K562 (cell line): ENCODE measurements at regions not wholly inside any gene's neighbourhood (a gene's known extent, or its start where the extent isn't known, plus 50 kb on each side); places are given as distances from the start of the nearest gene placed in this dataset.

Experiments
- ATAC-seq: fragments of 200-7000 bp; cut with Tn5 transposase; 3 replicates; pipeline ENCODE4 v1.9.1; 2020; ENCODE audit warnings: moderate library complexity
- BruUV-seq: library from RNA; stranded (reverse); fragments of 400-500 nt; replicated peaks from 2 replicates; lab custom pipeline; 2021; lab: Mats Ljungman, UMichigan
- CTCF ChIA-PET: fragments of 300-600 bp; formaldehyde crosslinking; extraction: SDS; loops from one replicate; lab custom pipeline; 2021; ENCODE audit warnings: low intra/inter-chr PET ratio; lab: Yijun Ruan, JAX
- POLR2A ChIA-PET: fragments of 300-600, 350-650 bp; sonication (Branson Sonifier 250); formaldehyde crosslinking; extraction: SDS; loops from one replicate; lab custom pipeline; 2021; ENCODE audit warnings: antibody characterized with exemption, inconsistent platforms; lab: Yijun Ruan, JAX
- DNase-seq, 4 experiments: peaks; one replicate each; pipeline versions ENCODE4 v3.0.0 to v3.0.0-alpha.2; 2011 to 2018; ENCODE audit warnings: low spot score in 3 of 4, mixed read lengths in 3 of 4; ENCODE audit errors: extremely low read depth in 1 of 4
- FAIRE-seq: peaks from 2 replicates; lab custom pipeline; 2011; peaks lifted over from hg19 to GRCh38; lab: Jason Lieb, UNC
- H2AFZ ChIP-seq: 2 replicates; pipeline ENCODE4 v1.6.0; 2011; ENCODE audit warnings: low read depth, low read length, control low read depth, inconsistent platforms
- H3K27ac ChIP-seq: fragments of 200-600 bp; 3 replicates; pipeline ENCODE4 v1.8.0; 2011; ENCODE audit warnings: low read depth, mild to moderate bottlenecking, control low read depth, inconsistent platforms, low read length, moderate library complexity, mixed read lengths; ENCODE audit errors: extremely low read depth
- H3K27me3 ChIP-seq, 2 experiments: fragments of 300-600 bp in 1 of 2; 2 replicates in 1 of 2; 3 replicates in 1 of 2; pipeline versions ENCODE4 v1.6.0 to v1.8.0; 2011; ENCODE audit warnings: inconsistent platforms in 2 of 2, low read length in 2 of 2, mild to moderate bottlenecking in 1 of 2, mixed read lengths in 1 of 2, moderate library complexity in 1 of 2; ENCODE audit not compliant: control insufficient read depth in 2 of 2, insufficient read depth in 2 of 2
- H3K36me3 ChIP-seq: fragments of 300-600 bp; 3 replicates; pipeline ENCODE4 v1.8.0; 2011; ENCODE audit warnings: mild to moderate bottlenecking, low read length, inconsistent platforms; ENCODE audit not compliant: control insufficient read depth, insufficient read depth
- H3K4me1 ChIP-seq, 2 experiments: fragments of 200-600 bp in 1 of 2; replicated peaks in 1 of 2; 2 replicates in 1 of 2; 3 replicates in 1 of 2; pipeline versions ENCODE4 v1.5.1 to v1.8.0; 2011; ENCODE audit warnings: inconsistent platforms in 2 of 2, low read length in 2 of 2, mild to moderate bottlenecking in 1 of 2, mixed read lengths in 1 of 2, moderate library complexity in 1 of 2; ENCODE audit not compliant: control insufficient read depth in 2 of 2, insufficient read depth in 2 of 2
- H3K4me2 ChIP-seq: 2 replicates; pipeline ENCODE4 v1.6.1; 2011; ENCODE audit warnings: low read length, control low read depth, inconsistent platforms, mixed read lengths; ENCODE audit not compliant: insufficient read depth
- H3K4me3 ChIP-seq: fragments of 200-600 bp; sonication (generic), shearing (Covaris generic); 2 replicates; pipeline ENCODE4 v1.5.1; 2016; ENCODE audit warnings: control low read depth, inconsistent platforms
- H3K79me2 ChIP-seq: fragments of 200-600 bp; 3 replicates; pipeline ENCODE4 v1.8.0; 2011; ENCODE audit warnings: low read length, inconsistent platforms; ENCODE audit not compliant: control insufficient read depth, insufficient read depth
- H3K9ac ChIP-seq, 2 experiments: 2 replicates each; pipeline versions ENCODE4 v1.6.0 to v1.6.1; 2011; ENCODE audit warnings: low read depth in 2 of 2, low read length in 2 of 2, control low read depth in 1 of 2, inconsistent platforms in 1 of 2, mild to moderate bottlenecking in 1 of 2, mixed read lengths in 1 of 2; ENCODE audit not compliant: insufficient read depth in 1 of 2
- H3K9me1 ChIP-seq: one replicate; pipeline ENCODE4 v1.6.0; 2011; ENCODE audit warnings: inconsistent platforms, mild to moderate bottlenecking, low read length, moderate library complexity; ENCODE audit not compliant: control insufficient read depth, insufficient read depth
- H3K9me3 ChIP-seq: replicated peaks from 2 replicates; pipeline ENCODE4 v1.5.1; 2011; ENCODE audit warnings: low read depth, low read length, inconsistent platforms; ENCODE audit not compliant: control insufficient read depth, insufficient read depth
- H4K20me1 ChIP-seq: replicated peaks from 2 replicates; pipeline ENCODE4 v1.6.1; 2011; ENCODE audit warnings: low read length, inconsistent platforms, mixed read lengths; ENCODE audit not compliant: control insufficient read depth, insufficient read depth
- ARID1B ChIP-seq: fragments of 450-650 bp; IDR thresholded peaks from 2 replicates; pipeline ENCODE4 v1.6.1; 2016; ENCODE audit warnings: antibody characterized with exemption, mild to moderate bottlenecking, inconsistent platforms
- BRCA1 ChIP-seq, 2 experiments: fragments of 450-650 bp in 1 of 2; sonication (generic) in 1 of 2; formaldehyde crosslinking in 1 of 2; IDR thresholded peaks; 2 replicates each; pipeline versions ENCODE4 v1.5.0 to v1.6.1; 2017 to 2020; ENCODE audit warnings: mild to moderate bottlenecking in 1 of 2, missing genetic modification reagents in 1 of 2
- BRF1 ChIP-seq: IDR thresholded peaks from 3 replicates; pipeline ENCODE4 v1.6.1; 2011; ENCODE audit warnings: borderline replicate concordance, mild to moderate bottlenecking; ENCODE audit not compliant: insufficient read length; ENCODE audit errors: extremely low read depth
- CBX1 ChIP-seq: sonication (generic); IDR thresholded peaks from 2 replicates; pipeline ENCODE4 v1.6.1; 2016; ENCODE audit warnings: antibody characterized with exemption, low read depth, mild to moderate bottlenecking
- THRAP3 ChIP-seq: fragments of 450-650 bp; IDR thresholded peaks from 2 replicates; pipeline ENCODE4 v1.6.1; 2016; ENCODE audit warnings: mild to moderate bottlenecking, inconsistent platforms, borderline replicate concordance
- WGBS: fragments of 100-300 bp; shearing (Covaris generic); methylation state at CpG from one replicate; pipeline ENCODE4 v1.1.6; 2016; ENCODE audit warnings: low coverage, mixed read lengths; ENCODE audit not compliant: insufficient coverage; ENCODE audit errors: missing lambda C conversion rate; 5-methylcytosine and 5-hydroxymethylcytosine counted together
- in situ Hi-C: fragments of 300-500 bp; cut with MboI; formaldehyde crosslinking; loops from 4 replicates; pipeline ENCODE4 v1.15.0; 2018; ENCODE audit warnings: inconsistent platforms, mixed read lengths
- intact Hi-C: fragments of 100-400 bp; cut with micrococcal nuclease; formaldehyde crosslinking; loops from 2 replicates; pipeline ENCODE4 v1.14.2; 2022
- TF ChIP-seq, protein P1 (sequence below): sonication (generic); formaldehyde crosslinking; IDR thresholded peaks from 2 replicates; pipeline ENCODE4 v1.8.0; 2023; ENCODE audit warnings: missing genetic modification reagents, mild to moderate bottlenecking, borderline replicate concordance
- TF ChIP-seq, protein P2 (sequence below): fragments of 450-650 bp; formaldehyde crosslinking; IDR thresholded peaks from 2 replicates; pipeline ENCODE4 v1.4.0; 2020; ENCODE audit warnings: mild to moderate bottlenecking
- TF ChIP-seq, protein P3 (sequence below): fragments of 450-650 bp; formaldehyde crosslinking; IDR thresholded peaks from 2 replicates; pipeline ENCODE4 v1.4.0; 2022; ENCODE audit warnings: mild to moderate bottlenecking, moderate library complexity
- TF ChIP-seq, protein P4 (sequence below): fragments of 450-650 bp; formaldehyde crosslinking; IDR thresholded peaks from 2 replicates; pipeline ENCODE4 v1.4.0; 2020; ENCODE audit warnings: mild to moderate bottlenecking, moderate library complexity

DNA sequence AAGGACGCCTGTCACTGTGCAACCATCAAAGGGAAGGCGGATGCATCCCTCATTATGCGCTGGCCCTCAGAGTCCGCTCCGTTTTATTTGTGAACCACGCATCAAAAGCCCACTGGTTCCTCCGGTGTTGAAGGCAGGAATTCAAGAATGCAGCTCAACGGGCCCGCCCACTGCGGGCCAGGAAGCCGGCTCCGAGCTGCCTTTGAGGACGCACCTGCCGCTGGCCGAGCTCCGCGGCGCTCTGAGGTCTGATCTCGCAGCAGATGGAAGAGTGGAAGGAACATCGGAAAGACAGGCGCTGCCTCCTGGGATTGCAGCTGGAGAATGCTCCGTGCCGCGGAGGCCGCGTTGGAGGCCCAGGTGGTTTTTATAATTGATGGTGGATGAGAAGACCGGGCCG lies 56.9 kb upstream of the ADGRA1 start (continued):
- TF ChIP-seq, protein P1, sequence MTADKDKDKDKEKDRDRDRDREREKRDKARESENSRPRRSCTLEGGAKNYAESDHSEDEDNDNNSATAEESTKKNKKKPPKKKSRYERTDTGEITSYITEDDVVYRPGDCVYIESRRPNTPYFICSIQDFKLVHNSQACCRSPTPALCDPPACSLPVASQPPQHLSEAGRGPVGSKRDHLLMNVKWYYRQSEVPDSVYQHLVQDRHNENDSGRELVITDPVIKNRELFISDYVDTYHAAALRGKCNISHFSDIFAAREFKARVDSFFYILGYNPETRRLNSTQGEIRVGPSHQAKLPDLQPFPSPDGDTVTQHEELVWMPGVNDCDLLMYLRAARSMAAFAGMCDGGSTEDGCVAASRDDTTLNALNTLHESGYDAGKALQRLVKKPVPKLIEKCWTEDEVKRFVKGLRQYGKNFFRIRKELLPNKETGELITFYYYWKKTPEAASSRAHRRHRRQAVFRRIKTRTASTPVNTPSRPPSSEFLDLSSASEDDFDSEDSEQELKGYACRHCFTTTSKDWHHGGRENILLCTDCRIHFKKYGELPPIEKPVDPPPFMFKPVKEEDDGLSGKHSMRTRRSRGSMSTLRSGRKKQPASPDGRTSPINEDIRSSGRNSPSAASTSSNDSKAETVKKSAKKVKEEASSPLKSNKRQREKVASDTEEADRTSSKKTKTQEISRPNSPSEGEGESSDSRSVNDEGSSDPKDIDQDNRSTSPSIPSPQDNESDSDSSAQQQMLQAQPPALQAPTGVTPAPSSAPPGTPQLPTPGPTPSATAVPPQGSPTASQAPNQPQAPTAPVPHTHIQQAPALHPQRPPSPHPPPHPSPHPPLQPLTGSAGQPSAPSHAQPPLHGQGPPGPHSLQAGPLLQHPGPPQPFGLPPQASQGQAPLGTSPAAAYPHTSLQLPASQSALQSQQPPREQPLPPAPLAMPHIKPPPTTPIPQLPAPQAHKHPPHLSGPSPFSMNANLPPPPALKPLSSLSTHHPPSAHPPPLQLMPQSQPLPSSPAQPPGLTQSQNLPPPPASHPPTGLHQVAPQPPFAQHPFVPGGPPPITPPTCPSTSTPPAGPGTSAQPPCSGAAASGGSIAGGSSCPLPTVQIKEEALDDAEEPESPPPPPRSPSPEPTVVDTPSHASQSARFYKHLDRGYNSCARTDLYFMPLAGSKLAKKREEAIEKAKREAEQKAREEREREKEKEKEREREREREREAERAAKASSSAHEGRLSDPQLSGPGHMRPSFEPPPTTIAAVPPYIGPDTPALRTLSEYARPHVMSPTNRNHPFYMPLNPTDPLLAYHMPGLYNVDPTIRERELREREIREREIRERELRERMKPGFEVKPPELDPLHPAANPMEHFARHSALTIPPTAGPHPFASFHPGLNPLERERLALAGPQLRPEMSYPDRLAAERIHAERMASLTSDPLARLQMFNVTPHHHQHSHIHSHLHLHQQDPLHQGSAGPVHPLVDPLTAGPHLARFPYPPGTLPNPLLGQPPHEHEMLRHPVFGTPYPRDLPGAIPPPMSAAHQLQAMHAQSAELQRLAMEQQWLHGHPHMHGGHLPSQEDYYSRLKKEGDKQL (CRISPR knock-in tag) = no peak

DNA sequence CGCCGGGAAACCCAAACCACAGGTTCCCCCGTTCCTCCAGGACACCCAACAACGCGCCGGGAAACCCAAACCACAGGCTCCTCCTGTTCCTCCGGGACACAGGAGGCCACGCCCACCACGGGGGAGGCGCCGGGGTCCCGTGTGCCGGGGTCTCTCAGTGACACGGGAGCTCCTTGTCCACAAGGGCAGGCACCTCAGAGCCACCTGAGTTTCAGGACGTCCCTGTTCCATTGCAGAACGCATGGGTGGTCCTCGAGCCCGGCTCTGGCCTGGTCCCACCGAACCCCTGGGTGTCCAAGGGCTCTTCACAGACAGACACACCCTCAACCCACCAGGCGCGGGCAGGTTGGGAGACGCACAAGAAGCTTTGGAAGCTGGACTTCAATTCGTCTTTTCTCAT lies 57.6 kb upstream of the ADGRA1 start:
- BruUV-seq = no TSS peak
- ATAC-seq = no peak
- POLR2A ChIA-PET = no interaction called here
- Histone ChIP-seq H3K9me1 (no peaks in the 10 kb centered on the region), H3K4me1 (no peaks in the 10 kb centered on the region; a peak in 1 of 5 replicates), H3K4me3 (no peak overlapping the region), H3K9me3 (no peaks in the 10 kb centered on the region), H3K9ac (no peak overlapping the region), H2AFZ (no peak overlapping the region), H3K27ac (no peak overlapping the region), H3K36me3 (no peaks in the 10 kb centered on the region), H3K4me2 (no peak overlapping the region), H3K27me3 (peaks cover 2 to 73% of the 10 kb centered on the region in 2 experiments; a peak in 3 of 5 replicates), H4K20me1 (no peaks in the 10 kb centered on the region), H3K79me2 (no peaks in the 10 kb centered on the region)
- WGBS = 0% methylated on average over 6 of the region's 23 CpGs
- in situ Hi-C loops (no loop called here), intact Hi-C loops (no loop called here)
- no peak for DNase-seq
- CTCF ChIA-PET = no interaction called here
- FAIRE-seq = no peak
- TF ChIP-seq, protein P2, sequence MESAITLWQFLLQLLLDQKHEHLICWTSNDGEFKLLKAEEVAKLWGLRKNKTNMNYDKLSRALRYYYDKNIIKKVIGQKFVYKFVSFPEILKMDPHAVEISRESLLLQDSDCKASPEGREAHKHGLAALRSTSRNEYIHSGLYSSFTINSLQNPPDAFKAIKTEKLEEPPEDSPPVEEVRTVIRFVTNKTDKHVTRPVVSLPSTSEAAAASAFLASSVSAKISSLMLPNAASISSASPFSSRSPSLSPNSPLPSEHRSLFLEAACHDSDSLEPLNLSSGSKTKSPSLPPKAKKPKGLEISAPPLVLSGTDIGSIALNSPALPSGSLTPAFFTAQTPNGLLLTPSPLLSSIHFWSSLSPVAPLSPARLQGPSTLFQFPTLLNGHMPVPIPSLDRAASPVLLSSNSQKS (CRISPR knock-in tag) = no peak
- TF ChIP-seq ARID1B (no peak), BRCA1 (IDR thresholded peaks at IDR 0.05) (no peak), BRCA1 (CRISPR knock-in tag; IDR thresholded peaks at IDR 0.05) (no peak), THRAP3 (no peak), CBX1 (no peak), BRF1 (no peak)
- TF ChIP-seq, protein P3, sequence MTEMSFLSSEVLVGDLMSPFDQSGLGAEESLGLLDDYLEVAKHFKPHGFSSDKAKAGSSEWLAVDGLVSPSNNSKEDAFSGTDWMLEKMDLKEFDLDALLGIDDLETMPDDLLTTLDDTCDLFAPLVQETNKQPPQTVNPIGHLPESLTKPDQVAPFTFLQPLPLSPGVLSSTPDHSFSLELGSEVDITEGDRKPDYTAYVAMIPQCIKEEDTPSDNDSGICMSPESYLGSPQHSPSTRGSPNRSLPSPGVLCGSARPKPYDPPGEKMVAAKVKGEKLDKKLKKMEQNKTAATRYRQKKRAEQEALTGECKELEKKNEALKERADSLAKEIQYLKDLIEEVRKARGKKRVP (CRISPR knock-in tag) = no peak
- TF ChIP-seq, protein P4, sequence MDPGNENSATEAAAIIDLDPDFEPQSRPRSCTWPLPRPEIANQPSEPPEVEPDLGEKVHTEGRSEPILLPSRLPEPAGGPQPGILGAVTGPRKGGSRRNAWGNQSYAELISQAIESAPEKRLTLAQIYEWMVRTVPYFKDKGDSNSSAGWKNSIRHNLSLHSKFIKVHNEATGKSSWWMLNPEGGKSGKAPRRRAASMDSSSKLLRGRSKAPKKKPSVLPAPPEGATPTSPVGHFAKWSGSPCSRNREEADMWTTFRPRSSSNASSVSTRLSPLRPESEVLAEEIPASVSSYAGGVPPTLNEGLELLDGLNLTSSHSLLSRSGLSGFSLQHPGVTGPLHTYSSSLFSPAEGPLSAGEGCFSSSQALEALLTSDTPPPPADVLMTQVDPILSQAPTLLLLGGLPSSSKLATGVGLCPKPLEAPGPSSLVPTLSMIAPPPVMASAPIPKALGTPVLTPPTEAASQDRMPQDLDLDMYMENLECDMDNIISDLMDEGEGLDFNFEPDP (CRISPR knock-in tag) = no peak
